ENCODE measurements at regions not wholly inside any gene's neighbourhood (a gene's known extent, or its start where the extent isn't known, plus 50 kb on each side); places are given as distances from the start of the nearest gene placed in this dataset.

GRCh38 chr13:67769063-67769986 lies 539.2 kb upstream of the PCDH9 start:
- no peak for DNase-seq (ENCODE audit: low read depth in 4 of 4, low spot score in 3 of 4)

DNA sequence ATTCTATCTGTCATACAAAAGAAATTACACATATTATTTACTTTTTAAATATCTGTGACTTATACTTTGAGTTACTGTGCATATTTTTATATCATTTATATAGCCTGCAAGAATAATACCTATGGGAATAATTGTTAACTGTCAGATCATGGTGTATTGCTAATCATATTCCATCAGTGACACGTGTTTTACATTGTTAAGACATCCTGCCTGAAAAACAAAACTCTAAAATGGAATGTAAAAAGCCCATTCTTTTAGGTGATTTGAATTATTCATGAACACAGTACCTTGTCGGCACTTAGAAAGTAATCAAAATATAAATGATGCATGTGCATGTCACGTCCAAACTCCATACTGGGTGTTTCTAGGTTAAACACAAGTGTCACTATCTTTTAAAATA lies 533.8 kb upstream of the PCDH9 start:
- DNase-seq (ENCODE audit: low read depth in 4 of 4, low spot score in 3 of 4) = no peak

GRCh38 chr13:67763384-67763783 lies 533.2 kb upstream of the PCDH9 start:
- DNase-seq (ENCODE audit: low read depth in 4 of 4, low spot score in 3 of 4) = no peak

- no peak for DNase-seq (ENCODE audit: low read depth in 4 of 4, low spot score in 3 of 4)
Observed at GRCh38 chr13:67758975-67759374, 528.8 kb upstream of the PCDH9 start.

- DNase-seq (ENCODE audit: low read depth in 4 of 4, low spot score in 3 of 4) = no peak
Observed at GRCh38 chr13:67754012-67754411, 523.9 kb upstream of the PCDH9 start.

GRCh38 chr13:67752759-67753158 lies 522.6 kb upstream of the PCDH9 start:
- no peak for DNase-seq (ENCODE audit: low read depth in 4 of 4, low spot score in 3 of 4)

GRCh38 chr13:67742478-67742877 lies 512.3 kb upstream of the PCDH9 start:
- no peak for DNase-seq (ENCODE audit: low read depth in 4 of 4, low spot score in 3 of 4)

DNA sequence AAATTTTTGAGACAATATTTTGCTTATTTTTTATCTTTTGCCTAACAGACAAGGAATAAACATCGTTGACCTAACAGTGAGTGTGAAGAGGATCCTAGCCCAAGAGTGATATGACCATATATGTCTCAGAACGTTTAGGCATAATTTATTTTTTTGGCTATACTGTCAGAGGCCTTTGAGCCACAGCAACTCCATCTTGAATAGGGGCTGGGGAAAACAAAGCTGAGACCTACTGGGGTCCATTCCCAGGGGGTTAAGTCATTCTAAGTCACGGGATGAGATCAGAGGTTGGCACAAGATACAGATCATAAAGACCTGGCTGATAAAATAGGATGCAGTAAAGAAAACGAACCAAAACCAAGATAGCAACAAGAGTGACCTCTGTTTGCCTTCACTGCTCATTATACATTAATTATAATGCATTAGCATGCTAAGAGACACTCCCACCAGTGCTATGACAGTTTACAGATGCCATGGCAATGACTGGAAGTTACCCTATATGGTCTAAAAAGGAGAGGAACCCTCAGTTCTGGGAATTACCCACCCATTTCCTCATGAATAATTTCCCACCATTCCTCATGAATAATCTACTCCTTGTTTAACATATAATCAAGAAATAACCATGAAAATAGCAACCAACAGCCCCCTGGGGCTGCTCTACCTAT lies 510.9 kb upstream of the PCDH9 start:
- no peak for DNase-seq (ENCODE audit: low read depth in 4 of 4, low spot score in 3 of 4)

DNA sequence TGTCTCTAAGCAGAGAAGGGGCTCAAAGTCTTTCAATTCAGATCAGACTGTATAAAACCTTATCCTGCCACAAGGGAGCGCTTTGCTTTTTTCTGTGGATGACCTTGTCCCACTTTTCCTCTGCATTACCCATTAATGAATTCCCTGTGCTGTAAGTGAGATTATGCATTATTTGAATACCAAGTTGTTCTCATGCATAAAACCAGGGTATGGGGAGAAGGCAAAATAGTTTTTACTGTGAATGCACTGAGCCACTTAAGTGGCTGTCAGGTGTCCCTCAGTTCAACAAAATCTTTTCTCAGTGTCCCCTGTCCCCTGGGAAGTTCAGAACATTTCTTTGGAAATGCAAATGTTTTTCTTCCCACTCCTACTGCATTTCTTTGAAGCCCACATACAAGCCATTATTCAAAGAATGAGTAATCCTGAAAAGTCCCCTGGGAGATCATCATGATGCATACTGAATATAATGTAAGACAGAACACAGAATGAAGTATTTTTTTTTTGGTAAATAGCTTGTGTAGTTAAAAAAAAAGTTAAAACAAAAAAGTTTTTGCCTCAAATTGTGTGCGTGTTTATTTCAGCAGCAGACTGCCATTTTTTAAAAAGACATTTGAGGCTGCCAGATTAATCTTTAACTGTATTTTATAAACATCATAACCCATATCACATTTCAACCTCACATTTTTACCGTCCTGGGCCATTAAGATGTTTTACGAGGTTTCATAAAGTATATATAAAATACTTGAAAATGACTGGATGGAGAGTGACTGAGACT lies 506.7 kb upstream of the PCDH9 start:
- peak; percentile 24 to 56 (median 37) for DNase-seq (ENCODE audit: low read depth in 4 of 4, low spot score in 3 of 4)

- DNase-seq (ENCODE audit: low read depth in 4 of 4, low spot score in 3 of 4) = no peak
Observed at GRCh38 chr13:67735651-67736050, 505.5 kb upstream of the PCDH9 start.

- no peak for DNase-seq (ENCODE audit: low read depth in 4 of 4, low spot score in 3 of 4)
Observed at GRCh38 chr13:67726979-67727378, 496.8 kb upstream of the PCDH9 start.

DNA sequence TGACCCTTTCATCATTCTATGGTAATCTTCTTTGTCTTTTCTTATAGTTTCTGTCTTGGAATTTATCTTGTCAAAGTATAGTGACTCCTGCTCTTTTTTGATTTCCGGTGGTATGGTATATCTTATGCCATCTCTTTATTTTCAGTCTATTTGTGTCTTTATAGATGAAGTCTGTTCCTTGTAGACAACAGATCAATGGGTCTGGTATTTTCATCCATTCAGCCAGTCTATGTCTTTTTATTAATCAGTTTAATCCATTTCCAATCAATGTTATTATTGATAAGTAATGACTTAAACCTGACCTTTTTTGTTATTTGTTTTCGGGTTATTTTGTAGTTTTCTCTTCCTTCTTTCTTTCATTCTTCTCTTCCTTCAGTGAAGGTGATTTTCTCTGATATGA lies 495.9 kb upstream of the PCDH9 start:
- DNase-seq (ENCODE audit: low read depth in 4 of 4, low spot score in 3 of 4) = no peak

GRCh38 chr13:67713571-67713970 lies 483.4 kb upstream of the PCDH9 start:
- DNase-seq (ENCODE audit: low read depth in 4 of 4, low spot score in 3 of 4) = no peak

DNA sequence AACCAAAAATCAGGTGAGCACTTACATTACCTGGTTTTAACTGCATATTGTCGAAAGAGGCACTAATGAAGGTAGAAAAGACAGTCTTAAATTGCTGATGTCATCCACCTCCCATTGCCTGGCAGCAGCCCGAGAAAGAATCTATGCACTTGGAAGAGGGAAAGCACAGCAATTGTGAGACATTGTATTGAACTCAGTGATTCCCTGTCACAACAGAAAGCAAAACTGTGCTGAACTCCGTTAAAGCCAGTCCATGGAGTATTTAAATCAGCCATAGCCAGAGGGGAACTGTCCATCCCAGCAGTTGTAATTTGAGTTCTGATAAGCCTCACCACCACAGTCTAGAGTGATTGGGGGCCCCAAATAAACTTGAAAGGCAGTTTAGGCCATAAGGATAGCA lies 466.6 kb upstream of the PCDH9 start:
- DNase-seq (ENCODE audit: low read depth in 4 of 4, low spot score in 3 of 4) = no peak

DNA sequence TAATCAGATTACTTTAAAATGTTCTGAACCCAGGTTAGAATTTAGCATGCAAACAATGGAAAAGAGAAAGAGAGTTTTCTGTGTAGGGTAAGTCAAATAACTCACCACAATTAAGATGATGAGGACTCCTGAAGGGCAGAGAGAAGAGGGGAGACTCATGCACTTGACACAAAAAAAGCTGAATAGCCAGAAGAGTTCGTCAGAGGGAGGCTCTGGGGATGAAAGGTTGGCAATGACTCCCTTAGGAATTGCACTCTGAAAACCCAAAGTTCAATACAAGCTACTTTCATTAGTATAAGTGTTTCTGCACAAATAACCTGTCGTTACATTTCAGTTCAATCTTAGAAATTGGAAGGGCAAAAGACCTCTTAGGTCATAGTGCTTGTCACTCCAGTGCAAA lies 434.4 kb upstream of the PCDH9 start:
- DNase-seq (ENCODE audit: low read depth in 4 of 4, low spot score in 3 of 4) = no peak

DNA sequence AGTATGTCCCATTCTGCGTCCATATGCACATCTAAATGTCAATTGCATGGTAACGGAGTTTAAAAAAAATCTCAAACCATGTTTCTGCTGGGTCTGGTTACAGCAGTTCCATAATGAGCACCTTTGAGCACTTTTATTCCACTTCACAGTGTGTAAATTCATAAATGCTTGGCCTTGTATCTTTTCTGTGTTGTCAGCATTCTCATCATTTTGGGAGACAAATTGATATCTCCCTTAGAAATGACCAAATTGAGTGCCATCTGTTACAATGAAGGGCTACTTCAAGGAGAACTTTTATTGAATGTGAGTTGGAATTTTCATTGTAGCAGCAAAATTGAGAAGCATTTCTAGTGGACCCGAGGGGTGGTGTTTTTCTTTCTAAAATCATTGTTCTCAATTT lies 432.9 kb upstream of the PCDH9 start:
- DNase-seq (ENCODE audit: low read depth in 4 of 4, low spot score in 3 of 4) = no peak

- DNase-seq (ENCODE audit: low read depth in 4 of 4, low spot score in 3 of 4) = no peak
Observed at GRCh38 chr13:67652887-67653286, 422.8 kb upstream of the PCDH9 start.

GRCh38 chr13:67651908-67652465 lies 421.9 kb upstream of the PCDH9 start:
- DNase-seq (ENCODE audit: low read depth in 4 of 4, low spot score in 3 of 4) = no peak

- no peak for DNase-seq (ENCODE audit: low read depth in 4 of 4, low spot score in 3 of 4)
Observed at GRCh38 chr13:67650471-67650870, 420.3 kb upstream of the PCDH9 start.

DNA sequence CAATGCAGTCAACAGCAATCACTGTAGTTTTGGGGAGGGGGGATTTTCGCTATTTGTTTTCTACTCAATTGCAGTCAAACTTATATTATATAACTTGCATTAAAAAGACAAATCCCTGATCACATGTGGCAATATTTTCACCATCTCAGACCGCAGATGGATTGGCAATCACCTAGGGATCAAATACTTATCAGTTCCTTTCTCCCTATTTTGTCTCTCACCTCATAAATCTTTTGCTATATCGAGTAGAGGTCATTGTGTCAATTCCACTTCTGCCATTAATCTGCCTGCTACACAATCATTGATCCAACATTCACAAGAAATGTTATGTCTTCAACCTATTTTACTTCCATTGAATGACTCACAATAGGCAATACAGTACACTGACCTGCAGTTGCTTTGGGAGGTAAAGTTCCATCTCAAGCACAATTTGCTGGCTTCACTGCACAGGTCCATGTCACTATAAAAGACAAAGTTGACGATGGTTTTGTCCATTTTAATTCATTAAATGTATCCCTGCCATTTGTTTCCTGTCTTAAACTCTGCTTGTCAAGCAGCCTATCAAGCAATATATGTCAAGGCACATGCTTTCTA lies 415.8 kb upstream of the PCDH9 start:
- no peak for DNase-seq (ENCODE audit: low read depth in 4 of 4, low spot score in 3 of 4)
